Tongue (tissue), 1 donor: ENCODE measurements at regions not wholly inside any gene's neighbourhood (a gene's known extent, or its start where the extent isn't known, plus 50 kb on each side); places are given as distances from the start of the nearest gene placed in this dataset.
"Not testable (repeated sequence)": the region's sequence is repeated elsewhere in the genome, so short reads cannot be mapped to it uniquely, and the experiment has no call there.

Experiments used
- DNase-seq: peaks from one replicate; pipeline ENCODE4 v3.0.0-alpha.2; 2015

DNA sequence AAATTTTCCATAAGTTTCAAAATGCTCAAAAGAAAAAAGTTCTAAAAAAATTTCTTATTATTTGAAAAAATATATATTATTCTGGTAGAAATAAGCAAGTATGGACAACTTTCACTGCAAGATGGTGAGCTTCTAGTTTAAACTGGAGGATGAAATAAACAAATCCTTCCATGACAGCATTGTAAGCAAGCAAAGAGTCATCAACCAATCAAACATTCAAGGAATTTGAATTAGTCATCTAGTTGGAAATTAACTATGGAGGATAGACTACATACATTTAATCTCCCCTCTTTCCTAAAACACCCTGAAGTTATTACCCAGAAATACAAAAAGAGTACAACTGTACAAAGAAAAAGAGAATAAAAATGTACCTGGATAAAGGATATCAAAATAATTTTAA, 51.0 kb upstream of the IRX5 start:
- no peak for DNase-seq

DNA sequence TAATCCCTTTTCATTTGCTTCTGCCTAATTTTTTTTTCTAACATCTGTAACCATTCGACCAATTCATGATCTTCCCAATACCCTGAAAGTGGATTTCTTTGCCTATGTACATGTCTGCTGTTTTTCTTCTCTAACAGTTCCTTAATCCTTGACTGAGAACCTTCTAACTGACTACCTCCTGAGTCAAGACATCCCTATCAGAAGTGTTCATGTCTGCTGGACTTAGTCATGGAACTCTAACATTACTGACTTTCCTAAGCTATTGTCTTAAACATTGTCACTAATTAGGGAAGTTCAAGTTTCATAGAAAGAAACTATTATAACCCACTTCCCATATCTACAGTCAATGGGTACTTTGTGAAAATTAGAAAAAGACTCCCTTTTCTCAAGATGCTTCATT, 52.4 kb upstream of the IRX5 start:
- no peak for DNase-seq

DNA sequence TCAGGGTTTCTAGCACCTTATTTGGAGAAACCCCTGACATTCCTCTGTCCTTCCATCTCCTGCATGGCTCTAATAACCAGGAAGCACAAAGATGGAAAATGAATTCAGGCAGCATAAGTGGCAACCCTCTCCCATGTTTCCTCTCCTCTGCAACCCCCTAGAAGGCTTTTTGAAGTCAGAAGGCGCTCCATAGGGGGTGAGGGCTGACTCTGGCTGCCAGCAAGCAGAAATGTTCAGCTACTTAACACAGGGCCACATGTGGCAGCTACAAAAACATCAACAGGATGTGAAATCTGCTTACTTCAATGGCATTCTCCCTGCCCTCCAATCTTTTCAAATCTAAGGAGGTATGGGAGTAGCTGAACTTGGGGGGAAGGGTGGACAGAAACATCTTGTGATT, 55.2 kb upstream of the IRX5 start:
- DNase-seq: no peak

DNA sequence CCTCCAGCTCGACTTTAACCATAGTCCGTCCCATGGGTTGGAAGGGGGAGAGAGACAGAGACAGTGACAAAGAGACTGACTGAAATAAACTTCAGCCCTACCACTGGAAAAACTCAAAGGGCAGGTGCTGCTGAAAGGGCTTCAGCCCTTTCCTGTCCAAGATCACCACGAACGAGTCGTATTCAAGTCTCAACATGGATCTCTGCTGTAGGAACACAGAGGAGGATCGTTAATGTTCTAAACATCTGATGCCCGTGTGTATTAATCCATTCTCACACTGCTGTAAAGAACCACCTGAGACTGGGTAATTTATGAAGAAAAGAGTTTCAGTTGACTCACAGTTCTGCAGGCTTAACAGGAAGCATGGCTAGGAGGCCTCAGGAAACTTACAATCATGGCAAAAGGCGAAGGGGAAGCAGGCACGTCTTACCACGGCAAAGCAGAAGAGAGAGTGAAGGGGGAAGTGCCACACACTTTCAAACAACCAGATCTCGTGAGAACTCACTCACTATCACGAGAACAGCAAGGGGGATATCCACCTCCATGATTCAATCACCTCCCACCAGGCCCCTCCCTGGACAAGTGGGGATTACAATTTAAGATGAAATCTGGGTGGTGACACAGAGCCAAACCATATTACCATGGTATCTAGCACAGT, 56.8 kb upstream of the IRX5 start:
- DNase-seq: not testable (repeated sequence)

DNA sequence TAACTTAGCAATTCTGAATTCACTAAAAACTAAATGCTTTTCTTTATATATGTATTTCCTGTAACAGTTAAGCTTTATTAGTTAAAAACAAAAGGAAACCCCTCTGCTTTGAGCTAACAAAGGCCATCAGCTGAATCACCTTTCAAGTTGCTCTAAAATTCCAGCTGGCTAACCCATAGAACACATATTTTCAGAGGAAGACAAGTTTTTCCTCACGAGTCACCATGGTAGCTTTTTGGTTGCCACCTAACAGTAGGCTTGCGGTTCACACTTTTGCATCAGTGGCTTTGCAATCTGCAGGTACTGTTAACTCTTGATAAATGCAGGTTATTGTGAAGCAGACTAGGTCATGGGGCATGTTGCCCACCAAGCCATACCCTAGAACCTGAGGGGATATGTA, 57.6 kb upstream of the IRX5 start:
- no peak for DNase-seq

DNA sequence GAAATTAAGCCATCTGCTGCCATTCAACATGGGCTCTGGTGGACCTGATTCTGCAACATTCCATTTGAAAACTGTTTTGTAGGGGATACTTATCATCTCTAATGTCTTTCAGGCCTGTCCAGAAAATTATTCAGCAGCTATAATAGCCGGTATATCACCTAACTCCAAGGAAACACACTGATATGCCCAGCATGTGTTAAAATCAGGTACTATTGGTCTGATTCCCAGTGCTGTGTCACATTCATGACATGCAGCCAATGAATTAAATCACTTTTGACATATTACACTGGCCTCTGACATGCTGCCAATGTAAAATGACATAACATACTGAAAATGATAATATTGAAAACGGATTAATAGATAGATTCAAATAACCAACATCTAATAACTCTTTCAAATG, 60.5 kb upstream of the IRX5 start:
- DNase-seq: no peak

DNA sequence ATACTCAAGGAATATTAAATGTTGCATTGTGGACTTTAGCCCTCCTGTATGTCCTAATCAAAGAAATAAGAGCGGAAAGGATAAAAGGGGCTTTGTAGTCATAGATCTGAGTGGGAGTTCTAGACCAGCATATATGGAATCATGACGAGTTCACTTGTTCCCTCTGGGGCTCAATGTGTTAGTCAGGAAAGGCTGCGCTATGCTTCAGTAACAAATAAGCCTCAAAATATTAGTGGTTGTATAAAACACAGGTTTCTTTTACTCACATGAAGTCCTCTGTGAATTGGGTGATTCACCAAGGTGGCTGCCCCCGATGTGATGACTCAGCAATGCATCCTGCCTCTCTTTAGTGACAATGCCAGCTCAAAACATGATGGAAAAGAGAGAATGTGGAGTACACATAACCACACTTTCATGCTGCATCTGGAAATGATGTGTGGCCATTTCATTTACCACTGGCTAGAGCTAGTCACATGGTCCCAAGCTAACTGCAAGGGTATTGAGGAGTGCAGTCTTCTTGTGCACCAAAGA, 63.3 kb upstream of the IRX5 start:
- DNase-seq: no peak

DNA sequence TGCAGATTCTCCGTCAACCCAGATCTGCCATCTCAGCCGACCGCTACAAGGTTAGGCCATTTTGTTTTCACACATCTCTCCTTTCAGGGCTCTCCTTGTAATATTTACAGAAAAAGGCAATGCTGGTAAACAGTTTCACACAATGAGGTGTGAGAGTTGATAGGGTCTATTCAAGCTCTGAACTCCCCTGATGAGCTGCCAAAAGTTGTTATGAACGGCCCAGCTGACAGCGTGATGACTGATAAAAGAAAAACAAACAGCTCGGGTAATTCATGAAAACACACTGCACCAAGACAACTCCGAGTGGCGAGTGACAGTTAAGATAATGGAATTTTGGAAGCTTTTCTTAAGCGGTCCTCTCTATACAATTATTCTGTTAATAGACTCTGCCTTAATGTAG, 68.1 kb upstream of the IRX5 start:
- no peak for DNase-seq

DNA sequence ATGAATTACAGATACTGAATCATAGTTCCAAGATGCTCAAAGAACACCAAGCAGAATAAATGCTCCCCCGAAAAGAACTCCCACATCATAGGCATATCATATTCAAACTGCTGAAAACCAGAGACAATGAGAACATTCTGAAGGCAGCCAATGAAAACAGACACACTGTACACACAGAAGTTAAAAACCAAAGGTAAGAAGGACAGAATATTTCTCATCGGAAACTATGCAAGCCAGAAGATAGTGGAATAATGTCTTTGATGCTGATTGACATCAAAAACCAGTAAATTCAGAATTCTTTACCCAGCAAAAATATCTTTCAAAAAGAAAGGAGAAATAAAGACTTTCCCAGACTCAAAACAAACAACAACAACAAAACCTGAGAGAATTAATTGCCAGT, 73.8 kb upstream of the IRX5 start:
- no peak for DNase-seq

DNA sequence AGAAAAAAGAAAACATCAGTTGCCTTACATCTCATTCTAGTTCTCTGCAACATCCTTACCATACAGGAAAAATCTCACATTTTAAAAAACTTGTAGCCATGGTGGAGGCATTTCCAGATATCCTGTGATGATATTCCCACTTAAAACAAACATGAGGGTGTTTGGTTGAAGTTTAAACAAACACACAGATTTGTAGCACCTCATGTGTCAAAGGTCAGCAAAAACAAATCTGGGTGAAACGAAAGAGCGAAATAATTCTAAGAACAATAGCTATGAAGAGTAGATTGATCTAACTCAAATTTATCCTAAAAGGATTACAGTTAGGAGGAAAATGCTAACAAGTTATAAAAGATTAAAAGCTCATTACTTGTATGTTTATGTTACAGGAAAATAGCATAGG, 83.1 kb upstream of the IRX5 start:
- DNase-seq: no peak

DNA sequence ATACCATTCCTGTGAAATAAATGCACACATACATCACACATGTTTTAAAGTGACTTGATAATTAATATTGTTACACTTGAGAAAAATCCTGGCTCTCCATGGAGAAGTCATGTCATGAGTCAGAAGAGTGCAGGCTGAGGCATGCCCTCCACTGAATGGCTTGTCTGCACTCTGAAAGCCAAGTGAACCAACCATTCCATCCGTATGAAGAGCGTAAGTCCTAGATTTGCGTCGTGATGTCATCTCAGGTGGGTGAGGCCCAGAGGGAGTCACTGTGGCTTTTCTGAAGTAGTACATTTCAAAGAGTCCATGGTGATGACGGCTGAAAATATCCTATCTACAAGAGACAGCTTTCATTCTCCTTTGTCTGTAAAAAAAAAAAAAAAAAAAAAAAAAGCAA, 83.5 kb upstream of the IRX5 start:
- peak; percentile 55 for DNase-seq

DNA sequence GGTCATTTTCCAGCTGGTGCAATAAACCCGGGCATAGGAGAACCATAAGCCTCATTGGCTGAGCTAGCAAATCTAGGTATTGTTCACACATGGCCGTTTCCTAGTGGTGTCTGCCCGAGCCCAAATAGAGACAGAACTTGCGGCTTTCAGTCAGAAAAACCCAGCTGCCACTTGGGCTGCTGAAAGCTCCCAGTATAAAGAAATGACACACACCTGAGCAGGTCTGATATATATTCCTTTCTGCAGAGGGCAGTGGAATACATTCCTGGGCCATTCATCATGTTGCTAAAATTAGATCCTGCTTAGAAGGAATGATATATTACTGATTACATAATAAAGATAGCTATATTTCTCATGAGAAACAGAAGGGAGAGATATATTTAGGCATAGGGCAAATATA, 83.9 kb upstream of the IRX5 start:
- peak; percentile 13 for DNase-seq

DNA sequence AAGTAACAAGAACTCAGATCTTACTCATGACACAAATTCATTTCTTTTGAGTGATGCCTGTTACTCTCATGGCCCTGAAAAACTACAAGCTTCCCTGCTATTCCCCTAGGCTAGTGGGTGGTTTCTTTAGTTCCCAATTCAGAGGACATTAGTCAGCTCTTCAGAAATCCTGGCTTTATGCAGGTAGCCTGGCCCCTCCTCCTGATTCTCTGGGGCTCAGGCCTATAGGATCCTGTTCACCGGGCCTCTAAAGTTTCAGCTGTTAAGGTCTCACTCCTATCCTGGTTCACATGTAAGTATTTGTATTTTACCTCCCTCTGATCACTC, 87.3 kb upstream of the IRX5 start:
- DNase-seq: no peak

DNA sequence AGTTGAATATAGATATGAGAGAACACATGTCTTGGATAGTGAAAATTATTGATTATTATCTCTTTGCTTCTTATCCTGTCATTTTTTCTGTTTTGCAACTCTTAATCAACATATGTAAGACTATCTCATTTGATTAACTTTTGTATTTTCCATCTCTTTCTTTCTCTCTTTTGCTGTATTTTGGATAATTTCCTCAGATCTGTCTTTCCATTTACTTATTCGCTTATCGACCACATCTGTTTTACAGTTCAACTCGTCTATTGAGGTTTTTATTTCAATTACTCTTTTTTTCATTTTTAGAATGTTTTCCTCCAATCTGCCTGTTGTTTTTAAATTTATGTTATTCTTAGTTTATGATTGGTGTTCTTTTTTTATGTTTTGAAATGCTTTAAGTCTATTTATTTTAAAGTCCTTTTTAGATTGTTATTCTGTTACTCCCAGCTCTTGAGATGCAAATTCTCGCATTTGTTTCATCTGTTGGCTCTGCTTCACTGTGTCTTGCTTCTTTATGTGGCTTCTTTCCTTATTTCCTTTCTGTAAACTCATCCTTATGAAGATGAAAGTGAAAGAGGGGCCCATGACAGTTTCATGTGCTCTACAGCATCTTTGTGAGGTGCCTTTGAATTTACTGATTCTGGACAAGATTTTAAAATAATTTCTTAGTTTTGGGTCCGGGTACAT, 87.8 kb upstream of the IRX5 start:
- DNase-seq: no peak

DNA sequence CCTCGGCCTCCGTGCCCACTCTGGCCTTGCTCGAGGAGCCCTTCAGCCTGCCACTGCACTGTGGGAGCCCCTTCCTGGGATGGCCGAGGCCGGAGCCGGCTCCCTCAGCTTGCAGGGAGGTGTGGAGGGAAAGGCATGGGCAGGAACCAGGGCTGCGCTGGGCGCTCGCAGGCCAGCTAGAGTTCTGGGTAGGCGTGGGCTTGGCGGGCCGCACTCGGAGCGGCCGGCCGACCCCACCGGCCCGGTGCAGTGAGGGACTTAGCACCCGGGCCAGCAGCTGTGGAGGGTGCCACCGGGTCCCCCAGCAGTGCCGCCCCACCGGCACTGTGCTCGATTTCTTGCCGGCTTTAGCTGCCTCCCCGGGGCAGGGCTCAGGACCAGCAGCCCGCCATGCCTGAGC, 101.0 kb upstream of the IRX5 start:
- DNase-seq: no peak

DNA sequence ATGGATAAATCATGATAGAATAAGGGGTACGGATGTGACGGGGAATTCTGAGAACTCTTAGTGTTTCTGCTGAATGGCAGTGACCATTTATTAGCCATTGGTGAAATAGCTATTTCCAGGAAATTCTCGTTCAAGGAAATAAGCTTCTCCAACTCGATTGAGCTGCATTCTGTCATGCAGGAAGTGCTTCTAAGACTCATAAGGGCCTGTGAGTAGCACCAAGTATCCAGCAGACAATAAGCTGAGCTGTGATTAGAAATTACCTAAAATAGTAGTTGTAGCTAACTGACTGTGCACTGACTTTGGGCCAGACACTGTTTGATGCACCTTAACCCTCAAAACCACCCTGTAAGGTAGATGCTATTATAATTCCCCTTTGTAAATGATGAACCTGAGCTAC, 107.8 kb upstream of the IRX5 start:
- DNase-seq: no peak

DNA sequence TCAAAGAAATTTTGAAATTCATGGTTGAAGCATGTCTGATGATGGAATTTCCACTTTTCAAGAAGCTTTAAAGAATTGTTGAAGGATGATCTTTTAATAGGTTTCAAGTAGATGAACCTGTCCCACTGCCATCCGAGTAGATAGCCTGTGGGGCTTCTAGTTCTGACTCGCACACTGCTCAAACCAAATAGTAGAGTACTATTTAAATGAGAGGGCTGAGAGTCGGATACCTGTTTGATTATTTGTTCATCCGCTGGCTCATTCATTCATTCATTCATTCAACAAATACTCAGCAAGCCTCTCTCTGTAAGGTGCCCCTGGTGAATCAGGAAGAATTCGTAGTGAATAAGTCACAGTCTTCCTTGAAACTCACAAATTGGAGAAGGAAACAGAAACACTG, 108.2 kb upstream of the IRX5 start:
- DNase-seq: peak; percentile 28

DNA sequence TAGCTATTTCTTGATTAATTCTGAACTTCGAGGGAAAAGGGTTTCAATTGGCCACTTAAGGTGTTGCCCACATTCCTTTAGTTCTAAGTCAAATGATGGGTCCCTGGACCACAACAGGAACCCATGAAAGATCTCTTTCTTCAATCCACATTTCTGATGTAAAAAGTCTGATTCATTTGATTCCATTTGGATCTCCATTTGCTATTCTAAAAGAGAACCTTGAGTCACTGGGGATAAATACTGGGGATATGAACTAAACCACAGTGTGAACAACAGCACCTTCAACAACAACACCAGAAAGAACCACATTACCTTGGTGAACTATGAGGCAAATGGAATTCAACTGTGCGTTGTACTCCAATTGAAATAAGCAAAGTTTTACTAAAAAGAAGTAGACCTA, 108.9 kb upstream of the IRX5 start:
- no peak for DNase-seq

DNA sequence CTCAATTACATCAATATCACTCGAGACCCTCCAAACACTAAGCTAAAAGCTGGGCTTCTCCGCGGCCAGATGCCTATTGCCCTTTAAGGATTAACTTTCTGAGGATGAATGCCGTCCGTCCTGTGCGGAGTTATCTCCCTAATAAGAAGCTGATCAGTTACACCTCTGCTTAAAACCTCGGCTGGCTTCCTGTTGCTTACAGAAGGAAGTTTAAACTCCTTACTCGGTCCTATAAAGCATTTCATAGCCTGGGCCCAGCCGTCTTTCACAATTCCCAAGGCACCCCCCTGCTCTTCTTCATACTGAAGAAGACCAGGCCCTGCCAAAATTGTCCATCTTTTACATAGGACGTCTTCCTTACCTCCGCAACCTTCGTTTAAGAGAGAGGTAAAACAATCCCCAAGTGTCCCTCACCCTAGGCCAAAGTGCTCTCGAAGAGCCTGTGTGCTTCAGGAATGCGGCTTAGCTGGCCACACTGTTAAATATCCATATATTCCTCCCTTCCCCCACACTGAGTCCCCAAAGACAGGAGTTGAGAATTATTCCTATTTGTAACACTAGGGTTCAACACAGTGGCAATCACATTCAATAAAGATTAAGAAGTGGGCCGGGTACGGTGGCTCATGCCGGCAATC, 112.6 kb upstream of the IRX5 start:
- no peak for DNase-seq

DNA sequence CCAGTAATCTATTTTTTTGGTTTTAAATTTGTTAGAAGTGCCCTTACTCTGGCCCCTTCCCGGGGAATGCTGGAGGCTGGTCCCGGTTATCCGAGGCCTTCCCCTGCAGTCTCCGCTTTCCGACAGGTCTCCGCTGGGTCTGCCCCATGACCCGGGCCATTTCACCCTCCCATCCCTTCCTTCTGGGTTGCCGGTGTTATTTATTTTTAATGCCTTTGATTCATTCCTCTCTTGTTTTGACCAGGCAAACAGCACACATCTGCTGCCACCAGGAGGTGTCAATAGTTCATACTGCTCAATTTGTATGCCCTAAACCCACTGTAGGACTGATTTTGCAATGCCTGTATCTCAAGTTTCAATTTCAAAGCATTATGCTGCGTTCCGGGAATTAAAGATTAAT, 113.2 kb upstream of the IRX5 start:
- DNase-seq: peak; percentile 35

DNA sequence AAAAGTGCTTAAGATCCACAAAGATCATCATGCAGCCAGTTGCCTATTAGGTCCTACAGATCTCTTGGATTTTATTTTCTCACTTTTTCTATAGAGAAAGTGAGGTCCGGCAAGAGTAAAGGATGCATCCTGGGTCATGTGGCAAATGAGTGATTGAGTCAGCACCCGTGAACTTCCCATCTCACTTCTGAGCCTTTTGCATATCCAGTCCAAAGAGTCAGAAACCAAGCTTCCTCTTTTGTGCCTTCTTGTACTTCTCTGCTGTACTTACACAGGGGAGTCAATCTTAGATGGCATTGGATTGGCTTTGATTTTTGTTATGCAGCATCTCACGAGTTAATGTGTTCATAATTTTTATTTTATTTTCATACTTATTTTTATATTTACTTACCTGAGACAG, 114.2 kb upstream of the IRX5 start:
- no peak for DNase-seq

DNA sequence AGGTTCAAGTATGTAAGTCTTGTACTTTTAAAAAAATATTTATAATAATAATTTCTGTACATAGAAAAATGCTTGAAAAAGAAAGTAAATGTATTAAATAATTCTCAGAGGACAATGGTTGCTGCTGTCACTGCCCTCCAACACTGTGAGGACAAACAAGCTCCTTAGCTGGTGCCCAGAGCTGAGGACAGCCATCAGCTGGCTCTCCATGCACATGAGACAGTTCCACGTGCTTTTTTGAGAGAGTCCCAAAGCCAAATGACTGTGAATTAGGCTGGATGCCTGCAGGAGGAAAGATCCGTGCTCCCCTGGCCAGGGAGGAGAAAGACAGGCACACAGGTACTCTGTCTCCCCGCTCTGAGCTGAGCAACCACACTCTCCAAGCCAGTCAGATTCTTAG, 115.5 kb upstream of the IRX5 start:
- no peak for DNase-seq

DNA sequence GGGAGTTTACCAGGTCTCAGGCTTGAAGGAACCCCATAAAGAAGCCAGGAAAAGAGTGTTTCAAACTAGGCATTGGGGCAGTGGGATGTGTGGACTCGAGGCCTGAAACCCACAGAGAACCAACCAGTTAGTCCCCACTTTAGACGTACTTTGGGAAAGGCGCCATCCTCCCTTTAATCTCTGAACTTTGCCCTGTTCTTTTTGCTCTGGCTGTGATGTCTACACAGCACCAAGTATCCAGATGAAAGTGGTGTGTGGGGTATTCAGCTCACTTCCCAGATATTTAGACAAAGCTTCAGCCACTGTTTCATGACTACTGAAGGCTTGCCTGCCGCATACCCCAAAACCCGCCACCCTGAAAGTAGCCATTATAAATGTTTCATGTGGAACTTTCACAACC, 116.9 kb upstream of the IRX5 start:
- no peak for DNase-seq

DNA sequence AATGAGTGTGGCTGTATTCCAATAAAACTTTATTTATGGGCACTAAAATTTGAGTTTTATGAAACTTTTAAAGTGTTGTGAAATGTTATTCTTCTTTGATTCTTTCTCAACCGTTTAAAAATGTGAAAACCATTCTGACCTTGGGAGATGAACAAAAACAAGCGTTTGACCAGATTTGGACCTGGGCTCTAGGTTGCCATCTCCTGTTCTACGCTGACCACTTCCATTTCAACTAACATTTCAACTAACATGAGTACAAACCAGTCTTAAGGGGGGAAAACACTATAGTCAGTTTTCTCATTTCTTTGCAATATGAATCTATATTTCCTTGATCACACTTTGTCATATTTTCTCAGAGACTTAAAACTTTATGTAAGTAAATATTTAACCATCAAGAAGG, 118.4 kb upstream of the IRX5 start:
- no peak for DNase-seq
